GM23338 (cell line): ENCODE measurements at regions not wholly inside any gene's neighbourhood (a gene's known extent, or its start where the extent isn't known, plus 50 kb on each side); places are given as distances from the start of the nearest gene placed in this dataset.

Experiments
- CREB1 ChIP-seq: fragments of 250-450 bp; sonication (Bioruptor Pico); IDR thresholded peaks from 2 replicates; pipeline ENCODE4 v1.5.0; 2020; ENCODE audit warnings: low read depth, mild to moderate bottlenecking, moderate library complexity
- EZH2 ChIP-seq: fragments of 200-600 bp; sonication (generic); IDR thresholded peaks from one replicate; pipeline ENCODE4 v1.8.0; 2017; ENCODE audit warnings: antibody characterized with exemption, mild to moderate bottlenecking, low read depth; ENCODE audit not compliant: unreplicated experiment
- EZH2phosphoT487 ChIP-seq: fragments of 200-600 bp; sonication (generic); IDR thresholded peaks from one replicate; pipeline ENCODE4 v1.8.1; 2018; ENCODE audit warnings: antibody characterized with exemption; ENCODE audit not compliant: unreplicated experiment
- JUNB ChIP-seq: IDR thresholded peaks from one replicate; pipeline ENCODE4 v1.6.1; 2016; ENCODE audit warnings: antibody characterized with exemption; ENCODE audit not compliant: unreplicated experiment
- NANOG ChIP-seq: IDR thresholded peaks from 2 replicates; pipeline ENCODE4 v1.6.1; 2016; ENCODE audit warnings: antibody characterized with exemption, borderline replicate concordance
- POLR2AphosphoS5 ChIP-seq: IDR thresholded peaks from 2 replicates; pipeline ENCODE4 v1.6.1; 2016; ENCODE audit warnings: antibody characterized with exemption, low read depth
- STAT1 ChIP-seq: IDR thresholded peaks from one replicate; pipeline ENCODE4 v1.6.1; 2016; ENCODE audit warnings: antibody characterized with exemption; ENCODE audit not compliant: unreplicated experiment
- ZNF114 ChIP-seq: fragments of 250-450 bp; sonication (Bioruptor Pico); IDR thresholded peaks from 2 replicates; pipeline ENCODE4 v1.5.0; 2020; ENCODE audit warnings: mild to moderate bottlenecking, moderate library complexity
- ZNF331 ChIP-seq: fragments of 250-450 bp; sonication (Bioruptor Pico); IDR thresholded peaks from 2 replicates; pipeline ENCODE4 v1.5.0; 2020; ENCODE audit warnings: low read depth, mild to moderate bottlenecking, moderate library complexity
- ZNF462 ChIP-seq: fragments of 250-450 bp; sonication (Bioruptor Pico); IDR thresholded peaks from 2 replicates; pipeline ENCODE4 v1.5.0; 2020; ENCODE audit warnings: mild to moderate bottlenecking, moderate library complexity
- TF ChIP-seq, protein P1 (sequence below), 2 experiments: fragments of 200-600 bp in 1 of 2; sonication (generic) in 1 of 2; conservative IDR thresholded peaks; 2 replicates each; pipeline versions ENCODE4 v1.5.1 to v1.6.1; 2016 to 2017; ENCODE audit warnings: antibody characterized with exemption in 2 of 2, low read depth in 2 of 2, mild to moderate bottlenecking in 2 of 2, moderate library complexity in 1 of 2
- TF ChIP-seq, protein P2 (sequence below): IDR thresholded peaks from one replicate; pipeline ENCODE4 v1.6.1; 2018; ENCODE audit warnings: antibody characterized with exemption; ENCODE audit not compliant: unreplicated experiment
- TF ChIP-seq, protein P3 (sequence below): IDR thresholded peaks from 2 replicates; pipeline ENCODE4 v1.6.1; 2016; ENCODE audit warnings: antibody characterized with exemption

DNA sequence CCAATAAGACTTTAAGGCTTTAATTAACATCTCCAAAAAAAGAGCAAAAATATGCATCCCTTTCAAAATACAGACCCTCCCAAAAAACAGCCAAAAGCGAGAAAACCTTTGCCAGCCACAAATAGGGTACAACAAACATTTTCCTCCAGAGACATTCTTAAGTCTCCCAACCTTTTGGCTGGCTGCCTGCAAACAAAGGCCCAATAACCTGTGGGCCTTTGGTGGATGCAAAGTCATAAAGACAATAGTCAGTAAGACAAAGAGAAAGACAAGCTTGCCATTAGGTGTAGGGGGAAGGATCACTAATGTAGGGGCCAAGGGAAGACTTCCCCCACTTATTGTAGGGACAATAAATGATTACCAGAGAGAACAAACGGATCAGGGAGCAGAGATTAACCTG, 215.5 kb upstream of the ZFP42 start:
- no peak for TF ChIP-seq ZNF462 (CRISPR knock-in tag)
- TF ChIP-seq EZH2 = no peak
- TF ChIP-seq, protein P1, sequence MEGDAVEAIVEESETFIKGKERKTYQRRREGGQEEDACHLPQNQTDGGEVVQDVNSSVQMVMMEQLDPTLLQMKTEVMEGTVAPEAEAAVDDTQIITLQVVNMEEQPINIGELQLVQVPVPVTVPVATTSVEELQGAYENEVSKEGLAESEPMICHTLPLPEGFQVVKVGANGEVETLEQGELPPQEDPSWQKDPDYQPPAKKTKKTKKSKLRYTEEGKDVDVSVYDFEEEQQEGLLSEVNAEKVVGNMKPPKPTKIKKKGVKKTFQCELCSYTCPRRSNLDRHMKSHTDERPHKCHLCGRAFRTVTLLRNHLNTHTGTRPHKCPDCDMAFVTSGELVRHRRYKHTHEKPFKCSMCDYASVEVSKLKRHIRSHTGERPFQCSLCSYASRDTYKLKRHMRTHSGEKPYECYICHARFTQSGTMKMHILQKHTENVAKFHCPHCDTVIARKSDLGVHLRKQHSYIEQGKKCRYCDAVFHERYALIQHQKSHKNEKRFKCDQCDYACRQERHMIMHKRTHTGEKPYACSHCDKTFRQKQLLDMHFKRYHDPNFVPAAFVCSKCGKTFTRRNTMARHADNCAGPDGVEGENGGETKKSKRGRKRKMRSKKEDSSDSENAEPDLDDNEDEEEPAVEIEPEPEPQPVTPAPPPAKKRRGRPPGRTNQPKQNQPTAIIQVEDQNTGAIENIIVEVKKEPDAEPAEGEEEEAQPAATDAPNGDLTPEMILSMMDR (conservative IDR thresholded peaks at IDR 0.05; ENCODE audit: low read depth in 2 of 2) = no peak
- no peak for TF ChIP-seq POLR2AphosphoS5
- no peak for TF ChIP-seq CREB1 (CRISPR knock-in tag)
- no peak for TF ChIP-seq NANOG
- TF ChIP-seq, protein P2, sequence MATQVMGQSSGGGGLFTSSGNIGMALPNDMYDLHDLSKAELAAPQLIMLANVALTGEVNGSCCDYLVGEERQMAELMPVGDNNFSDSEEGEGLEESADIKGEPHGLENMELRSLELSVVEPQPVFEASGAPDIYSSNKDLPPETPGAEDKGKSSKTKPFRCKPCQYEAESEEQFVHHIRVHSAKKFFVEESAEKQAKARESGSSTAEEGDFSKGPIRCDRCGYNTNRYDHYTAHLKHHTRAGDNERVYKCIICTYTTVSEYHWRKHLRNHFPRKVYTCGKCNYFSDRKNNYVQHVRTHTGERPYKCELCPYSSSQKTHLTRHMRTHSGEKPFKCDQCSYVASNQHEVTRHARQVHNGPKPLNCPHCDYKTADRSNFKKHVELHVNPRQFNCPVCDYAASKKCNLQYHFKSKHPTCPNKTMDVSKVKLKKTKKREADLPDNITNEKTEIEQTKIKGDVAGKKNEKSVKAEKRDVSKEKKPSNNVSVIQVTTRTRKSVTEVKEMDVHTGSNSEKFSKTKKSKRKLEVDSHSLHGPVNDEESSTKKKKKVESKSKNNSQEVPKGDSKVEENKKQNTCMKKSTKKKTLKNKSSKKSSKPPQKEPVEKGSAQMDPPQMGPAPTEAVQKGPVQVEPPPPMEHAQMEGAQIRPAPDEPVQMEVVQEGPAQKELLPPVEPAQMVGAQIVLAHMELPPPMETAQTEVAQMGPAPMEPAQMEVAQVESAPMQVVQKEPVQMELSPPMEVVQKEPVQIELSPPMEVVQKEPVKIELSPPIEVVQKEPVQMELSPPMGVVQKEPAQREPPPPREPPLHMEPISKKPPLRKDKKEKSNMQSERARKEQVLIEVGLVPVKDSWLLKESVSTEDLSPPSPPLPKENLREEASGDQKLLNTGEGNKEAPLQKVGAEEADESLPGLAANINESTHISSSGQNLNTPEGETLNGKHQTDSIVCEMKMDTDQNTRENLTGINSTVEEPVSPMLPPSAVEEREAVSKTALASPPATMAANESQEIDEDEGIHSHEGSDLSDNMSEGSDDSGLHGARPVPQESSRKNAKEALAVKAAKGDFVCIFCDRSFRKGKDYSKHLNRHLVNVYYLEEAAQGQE = no peak
- no peak for TF ChIP-seq JUNB
- no peak for TF ChIP-seq EZH2phosphoT487
- TF ChIP-seq ZNF331 (CRISPR knock-in tag) = no peak
- TF ChIP-seq, protein P3, sequence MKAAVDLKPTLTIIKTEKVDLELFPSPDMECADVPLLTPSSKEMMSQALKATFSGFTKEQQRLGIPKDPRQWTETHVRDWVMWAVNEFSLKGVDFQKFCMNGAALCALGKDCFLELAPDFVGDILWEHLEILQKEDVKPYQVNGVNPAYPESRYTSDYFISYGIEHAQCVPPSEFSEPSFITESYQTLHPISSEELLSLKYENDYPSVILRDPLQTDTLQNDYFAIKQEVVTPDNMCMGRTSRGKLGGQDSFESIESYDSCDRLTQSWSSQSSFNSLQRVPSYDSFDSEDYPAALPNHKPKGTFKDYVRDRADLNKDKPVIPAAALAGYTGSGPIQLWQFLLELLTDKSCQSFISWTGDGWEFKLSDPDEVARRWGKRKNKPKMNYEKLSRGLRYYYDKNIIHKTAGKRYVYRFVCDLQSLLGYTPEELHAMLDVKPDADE = no peak
- no peak for TF ChIP-seq ZNF114 (CRISPR knock-in tag)
- no peak for TF ChIP-seq STAT1
